ENCODE measurements at regions not wholly inside any gene's neighbourhood (a gene's known extent, or its start where the extent isn't known, plus 50 kb on each side); places are given as distances from the start of the nearest gene placed in this dataset.

DNA sequence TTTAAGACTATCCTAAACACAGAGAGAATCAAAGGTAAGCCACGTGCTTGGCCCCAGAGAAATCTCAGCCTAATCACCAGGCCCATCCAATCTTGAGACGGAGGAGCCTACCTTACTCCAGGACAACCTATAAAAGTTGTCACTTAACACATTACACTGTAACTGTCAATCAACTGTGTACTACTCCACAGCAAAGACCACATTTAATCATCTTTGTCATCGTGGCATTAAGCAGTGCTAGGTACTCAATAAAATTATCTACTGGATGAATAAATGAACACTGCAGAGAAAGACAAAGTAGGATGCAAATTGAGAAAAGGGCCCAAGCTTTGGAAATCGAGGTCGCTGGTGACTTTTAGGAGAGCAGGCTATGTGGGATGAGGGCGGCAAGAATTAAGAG lies 466.7 kb downstream of the SHQ1 start:
- H3K4me3 ChIP-seq (ENCODE audit: low read depth, low read length) = no peak overlapping the region
- TF ChIP-seq, protein P1, sequence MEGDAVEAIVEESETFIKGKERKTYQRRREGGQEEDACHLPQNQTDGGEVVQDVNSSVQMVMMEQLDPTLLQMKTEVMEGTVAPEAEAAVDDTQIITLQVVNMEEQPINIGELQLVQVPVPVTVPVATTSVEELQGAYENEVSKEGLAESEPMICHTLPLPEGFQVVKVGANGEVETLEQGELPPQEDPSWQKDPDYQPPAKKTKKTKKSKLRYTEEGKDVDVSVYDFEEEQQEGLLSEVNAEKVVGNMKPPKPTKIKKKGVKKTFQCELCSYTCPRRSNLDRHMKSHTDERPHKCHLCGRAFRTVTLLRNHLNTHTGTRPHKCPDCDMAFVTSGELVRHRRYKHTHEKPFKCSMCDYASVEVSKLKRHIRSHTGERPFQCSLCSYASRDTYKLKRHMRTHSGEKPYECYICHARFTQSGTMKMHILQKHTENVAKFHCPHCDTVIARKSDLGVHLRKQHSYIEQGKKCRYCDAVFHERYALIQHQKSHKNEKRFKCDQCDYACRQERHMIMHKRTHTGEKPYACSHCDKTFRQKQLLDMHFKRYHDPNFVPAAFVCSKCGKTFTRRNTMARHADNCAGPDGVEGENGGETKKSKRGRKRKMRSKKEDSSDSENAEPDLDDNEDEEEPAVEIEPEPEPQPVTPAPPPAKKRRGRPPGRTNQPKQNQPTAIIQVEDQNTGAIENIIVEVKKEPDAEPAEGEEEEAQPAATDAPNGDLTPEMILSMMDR (conservative IDR thresholded peaks at IDR 0.05; ENCODE audit: low read depth, low read length) = no peak
- no peak for DNase-seq (ENCODE audit: low read depth)

- TF ChIP-seq, protein P1 (conservative IDR thresholded peaks at IDR 0.05; ENCODE audit: low read depth, low read length) = no peak
- no peak for DNase-seq (ENCODE audit: low read depth)
- no peak overlapping the region for H3K4me3 ChIP-seq (ENCODE audit: low read depth, low read length)
Observed at GRCh38 chr3:72380711-72381493, 467.3 kb downstream of the SHQ1 start.

- TF ChIP-seq, protein P1 (conservative IDR thresholded peaks at IDR 0.05; ENCODE audit: low read depth, low read length) = no peak
- DNase-seq (ENCODE audit: low read depth) = peak; percentile 42
- H3K4me3 ChIP-seq (ENCODE audit: low read depth, low read length) = no peak overlapping the region
Observed at GRCh38 chr3:72380193-72380592, 468.1 kb downstream of the SHQ1 start.

GRCh38 chr3:72379500-72380187 lies 468.6 kb downstream of the SHQ1 start:
- no peak overlapping the region for H3K4me3 ChIP-seq (ENCODE audit: low read depth, low read length)
- TF ChIP-seq, protein P1 (conservative IDR thresholded peaks at IDR 0.05; ENCODE audit: low read depth, low read length) = no peak
- DNase-seq (ENCODE audit: low read depth) = no peak

GRCh38 chr3:72378287-72378686 lies 470.0 kb downstream of the SHQ1 start:
- TF ChIP-seq, protein P1 (conservative IDR thresholded peaks at IDR 0.05; ENCODE audit: low read depth, low read length) = no peak
- DNase-seq (ENCODE audit: low read depth) = no peak
- H3K4me3 ChIP-seq (ENCODE audit: low read depth, low read length) = no peak overlapping the region

DNA sequence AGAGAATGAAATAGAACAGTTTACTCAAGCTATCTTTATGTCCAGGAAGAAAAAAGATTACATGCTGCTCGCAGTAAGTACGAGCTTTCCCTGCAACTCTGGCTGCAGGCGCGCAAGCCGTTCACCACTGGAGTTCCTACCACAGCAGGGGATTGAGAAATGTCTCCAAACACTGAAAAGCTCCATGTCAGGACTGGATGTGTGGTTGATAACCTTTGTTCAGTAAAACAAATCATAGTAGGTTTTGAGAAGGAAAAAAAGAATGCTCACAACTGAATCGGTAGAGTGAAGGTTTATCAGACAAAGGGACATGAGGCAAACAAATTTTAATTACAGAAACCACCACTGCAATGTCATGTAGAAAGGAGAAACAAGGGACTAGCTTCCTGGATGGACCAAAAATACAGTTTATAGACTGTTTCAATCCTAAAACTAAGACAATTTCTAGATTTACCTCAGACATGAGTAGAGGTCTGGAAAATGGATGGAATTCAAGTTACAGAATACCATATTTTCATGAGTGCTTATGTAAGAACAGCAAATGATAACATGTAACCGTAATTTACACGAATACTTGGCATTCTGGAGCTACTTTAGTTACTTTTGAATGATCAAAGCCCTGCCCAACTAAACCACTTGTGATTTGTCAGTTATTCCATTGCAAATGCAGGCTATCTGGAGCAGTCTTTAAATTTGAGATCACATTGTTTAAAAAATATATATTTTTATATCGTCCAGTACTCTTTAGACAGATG lies 471.1 kb downstream of the SHQ1 start:
- DNase-seq (ENCODE audit: low read depth) = peak; percentile 90
- TF ChIP-seq, protein P1 (conservative IDR thresholded peaks at IDR 0.05; ENCODE audit: low read depth, low read length) = no peak
- no peak overlapping the region for H3K4me3 ChIP-seq (ENCODE audit: low read depth, low read length)

Measured in choroid plexus epithelial cell (primary cell).